A204.1 (cell line): ENCODE measurements at regions not wholly inside any gene's neighbourhood (a gene's known extent, or its start where the extent isn't known, plus 50 kb on each side); places are given as distances from the start of the nearest gene placed in this dataset.

Experiments used
- FAIRE-seq: peaks from 2 replicates; lab custom pipeline; 2012; peaks lifted over from hg19 to GRCh38; lab: Jason Lieb, UNC

- FAIRE-seq, result no peak
Observed at GRCh38 chr14:58846682-58847465, 209.1 kb downstream of the DACT1 start.

DNA sequence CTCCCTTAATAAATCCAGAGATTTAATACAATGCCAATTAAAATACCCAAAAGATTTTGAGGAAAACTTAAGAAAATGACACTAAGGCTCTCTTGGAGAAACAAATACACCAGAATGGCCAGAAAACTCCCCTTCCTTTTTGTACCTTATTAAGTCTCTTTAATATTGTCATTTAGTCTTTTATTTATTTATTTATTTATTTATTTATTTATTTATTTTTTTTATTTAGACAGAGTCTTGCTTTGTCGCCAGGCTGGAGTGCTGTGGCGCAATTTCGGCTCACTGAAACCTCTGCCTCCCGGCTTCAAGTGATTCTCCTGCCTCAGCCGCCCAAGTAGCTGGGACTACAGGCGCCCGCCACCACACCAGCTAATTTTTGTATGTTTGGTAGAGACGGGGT lies 210.6 kb downstream of the DACT1 start:
- no peak for FAIRE-seq

- no peak for FAIRE-seq
Observed at GRCh38 chr14:58849601-58850000, 211.8 kb downstream of the DACT1 start.

- FAIRE-seq, result no peak
Observed at GRCh38 chr14:58850011-58850410, 212.2 kb downstream of the DACT1 start.

DNA sequence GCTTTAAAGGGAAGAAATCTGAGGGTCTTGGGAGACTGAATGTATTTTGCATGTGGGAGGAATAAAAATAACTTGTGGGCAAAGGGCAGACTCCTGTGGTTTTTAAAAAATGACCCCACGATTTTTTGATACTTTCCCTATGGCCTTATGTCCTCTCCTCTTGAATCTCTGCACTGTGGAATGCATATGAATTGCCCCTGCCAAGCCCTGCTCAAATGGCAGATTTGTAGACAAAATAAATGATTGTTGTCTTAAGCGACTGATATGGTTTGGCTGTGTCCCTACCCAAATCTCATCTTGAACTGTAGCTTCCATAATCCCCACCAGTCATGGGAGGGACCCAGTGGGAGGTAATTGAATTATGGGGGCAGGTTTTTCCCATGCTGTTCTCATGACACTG lies 223.8 kb downstream of the DACT1 start:
- no peak for FAIRE-seq

DNA sequence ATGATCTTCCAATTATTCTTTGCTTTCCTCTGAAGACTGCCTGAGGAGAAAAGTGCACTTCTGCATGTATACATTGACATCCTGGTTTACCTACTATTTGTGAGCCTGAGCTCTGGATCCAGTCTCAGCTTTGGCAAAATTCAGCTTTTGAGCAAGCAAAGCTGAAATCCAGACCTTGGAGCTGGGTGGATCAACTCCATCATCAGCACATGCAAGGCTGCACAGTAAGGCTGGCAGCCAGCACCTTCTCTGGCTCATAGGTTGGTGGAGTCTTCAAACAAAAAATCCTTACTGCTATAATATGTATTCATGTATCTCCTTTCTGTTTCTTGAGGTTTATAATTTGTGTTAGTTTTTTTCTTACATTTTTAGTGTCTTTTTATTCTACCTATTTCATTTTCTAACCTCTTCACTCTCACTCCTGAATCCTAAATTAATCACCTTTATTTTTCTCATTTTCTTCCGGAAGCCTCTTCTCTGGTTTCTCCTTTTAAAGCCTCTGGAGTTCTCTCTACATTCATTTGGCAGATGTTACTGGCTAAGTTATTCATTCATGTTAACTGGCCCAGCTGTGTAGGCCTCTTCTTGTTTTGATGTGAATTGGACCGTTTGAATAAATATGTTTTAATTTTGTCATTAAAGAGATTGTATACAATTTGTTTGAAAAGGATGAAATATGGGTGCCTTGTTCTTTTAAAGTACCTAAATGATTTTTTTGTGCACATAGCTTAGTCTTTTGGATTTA lies 224.8 kb downstream of the DACT1 start:
- FAIRE-seq, result no peak

DNA sequence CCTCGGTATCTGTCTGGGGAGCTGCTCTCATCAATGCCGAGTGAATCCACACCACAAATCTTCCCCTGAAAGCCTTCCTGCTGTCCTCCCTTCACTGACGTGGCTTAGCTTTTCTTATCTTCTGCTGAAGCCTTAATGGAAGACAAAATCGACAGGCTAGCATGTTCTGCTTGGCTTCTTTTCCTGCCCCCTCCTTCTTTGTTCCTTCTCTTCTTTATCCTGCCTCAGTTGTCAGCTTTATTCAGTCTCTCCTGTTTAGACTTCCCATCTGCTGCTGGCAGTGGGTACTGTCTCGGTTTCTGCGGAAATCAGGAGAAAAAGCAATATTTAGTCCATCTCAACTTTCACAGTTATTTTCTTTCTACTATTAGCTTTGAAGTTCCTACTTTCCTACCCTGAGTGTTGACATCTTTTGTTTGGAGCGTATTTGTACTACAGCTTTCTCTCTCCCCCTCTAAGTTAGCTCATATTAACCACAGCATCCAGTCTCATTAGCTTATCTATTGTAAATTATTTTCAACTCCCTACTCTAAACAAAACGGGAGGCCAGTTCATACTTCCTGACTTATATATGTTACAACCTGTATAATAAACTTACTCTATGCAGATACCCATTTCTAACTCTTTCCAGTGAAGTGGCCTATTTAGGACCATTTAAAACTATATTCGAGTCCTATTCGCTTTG lies 226.0 kb downstream of the DACT1 start:
- no peak for FAIRE-seq

DNA sequence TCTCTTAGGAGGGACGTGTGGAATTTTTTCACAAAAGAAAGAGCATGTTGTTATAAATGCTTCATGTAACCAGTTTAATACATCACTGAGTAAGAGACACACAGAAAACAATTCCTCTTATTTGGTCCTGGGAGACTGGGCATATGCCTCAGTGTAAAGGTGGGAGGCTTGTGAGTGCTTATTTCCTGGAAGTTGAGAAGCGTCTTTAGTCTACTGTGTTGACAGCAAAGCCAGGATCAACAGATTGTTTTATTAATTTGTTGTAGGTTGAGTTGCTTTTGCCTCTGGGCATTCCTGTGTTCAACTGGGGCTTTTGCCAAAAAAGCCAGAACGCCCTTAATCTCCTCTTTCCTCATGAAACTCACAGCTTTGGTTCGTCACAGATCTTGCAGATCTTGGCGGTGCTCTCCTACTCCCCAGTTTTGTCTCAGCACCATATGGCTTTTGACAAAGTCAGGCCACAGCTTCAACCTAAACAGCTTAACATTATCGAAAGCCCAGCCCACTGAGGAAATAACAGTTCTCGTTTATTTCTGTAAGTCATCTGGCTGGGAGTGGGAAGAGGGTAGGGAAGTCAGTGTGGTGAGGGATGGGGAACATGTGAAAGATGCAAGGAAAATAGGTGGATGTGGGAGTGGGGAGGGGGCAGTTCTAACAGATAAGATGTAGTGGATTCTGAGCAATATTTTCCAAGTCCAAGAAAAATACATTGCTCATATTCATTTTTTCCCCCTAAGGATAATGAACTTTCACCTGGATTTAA lies 227.2 kb downstream of the DACT1 start:
- FAIRE-seq, result no peak

DNA sequence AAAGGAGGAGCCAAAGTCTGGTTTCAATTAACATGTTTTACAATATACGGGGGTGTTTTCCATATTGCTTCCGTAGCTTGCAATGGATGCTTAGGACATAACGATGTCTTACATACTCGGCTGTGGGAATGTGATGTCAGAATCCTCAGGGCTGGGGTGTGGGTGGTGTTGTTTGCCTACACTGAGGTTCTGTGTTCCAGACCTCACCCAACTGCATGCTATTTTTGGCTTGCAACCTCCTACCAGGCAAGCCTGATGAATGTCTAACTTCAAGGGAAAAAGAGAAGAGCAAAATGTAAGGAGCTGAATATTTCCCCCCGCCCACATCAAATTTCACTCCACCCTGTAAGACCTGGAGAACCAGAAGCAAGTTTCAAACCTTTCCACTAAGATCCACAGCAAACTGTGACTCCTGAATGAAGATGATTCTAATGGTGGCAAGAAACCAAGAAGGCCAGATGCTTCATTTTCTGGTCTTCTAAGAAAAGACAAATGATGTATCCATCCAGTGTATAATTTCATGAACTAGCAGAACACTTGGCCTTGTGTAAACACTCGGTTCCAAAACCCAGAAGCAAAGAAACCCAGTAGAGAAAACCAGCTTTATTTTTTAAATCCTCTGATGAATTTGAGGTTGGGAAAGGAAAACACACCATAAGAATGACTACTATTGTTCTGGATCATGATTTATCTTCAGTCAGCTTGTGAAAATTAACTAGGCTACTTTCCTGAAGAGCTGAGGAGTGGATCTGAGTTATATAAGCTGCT lies 227.9 kb downstream of the DACT1 start:
- FAIRE-seq, result no peak

DNA sequence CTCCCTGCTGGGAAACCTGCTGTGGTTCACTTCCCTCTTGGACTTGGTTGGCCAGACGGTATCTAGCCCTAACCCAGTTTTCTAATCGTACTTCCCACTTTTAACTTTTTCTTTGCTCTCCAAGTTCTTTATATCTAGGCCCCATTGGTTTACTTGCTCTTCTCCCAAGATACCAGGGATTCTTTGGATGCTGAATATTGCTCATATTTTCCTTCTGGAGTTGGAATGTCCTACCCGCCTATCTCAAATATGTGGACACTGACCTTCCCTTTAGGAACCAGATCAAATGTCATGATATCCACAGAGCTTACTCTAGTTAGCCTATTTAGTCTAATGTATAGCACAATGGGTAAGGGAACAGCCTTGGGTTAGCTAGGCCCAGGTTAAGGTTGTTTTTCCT lies 228.6 kb downstream of the DACT1 start:
- no peak for FAIRE-seq

DNA sequence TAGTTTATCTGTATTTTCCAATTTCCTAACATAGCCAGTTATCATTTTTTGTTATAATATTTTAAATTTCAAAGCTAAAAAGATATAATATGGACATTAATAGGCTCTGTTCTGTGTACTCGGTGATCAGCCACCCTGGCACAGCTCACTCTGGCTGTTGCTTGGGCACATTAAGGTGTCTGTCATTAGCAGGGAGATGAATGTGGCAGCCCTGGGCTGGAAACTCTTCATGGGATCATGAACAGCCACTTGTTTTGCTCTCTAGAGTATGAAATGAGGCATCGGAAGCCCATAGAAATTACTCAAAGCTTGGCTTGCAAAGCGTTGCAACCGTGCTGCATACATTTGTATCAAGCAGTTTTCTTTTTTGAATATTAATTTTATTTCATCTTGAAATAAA lies 233.2 kb downstream of the DACT1 start:
- no peak for FAIRE-seq

DNA sequence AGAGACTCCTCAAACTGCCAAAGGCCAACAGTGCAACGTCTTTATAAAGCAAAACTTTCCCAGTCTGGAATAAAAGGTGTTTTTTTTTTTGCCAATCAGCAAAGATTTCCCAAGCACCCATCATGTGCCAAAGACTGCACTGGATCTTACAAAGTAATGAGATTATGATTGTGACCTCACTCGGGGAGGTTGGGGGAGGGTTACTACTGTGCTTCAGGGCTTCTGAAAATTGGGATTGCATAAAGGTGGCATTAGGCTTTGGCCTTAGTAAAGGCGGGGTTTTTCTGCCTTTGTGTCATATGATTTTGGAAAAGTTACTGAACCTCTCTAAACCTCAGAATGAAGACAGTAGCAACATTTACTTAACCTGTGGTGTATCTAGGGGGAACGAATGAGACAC lies 233.8 kb downstream of the DACT1 start:
- FAIRE-seq, result no peak

DNA sequence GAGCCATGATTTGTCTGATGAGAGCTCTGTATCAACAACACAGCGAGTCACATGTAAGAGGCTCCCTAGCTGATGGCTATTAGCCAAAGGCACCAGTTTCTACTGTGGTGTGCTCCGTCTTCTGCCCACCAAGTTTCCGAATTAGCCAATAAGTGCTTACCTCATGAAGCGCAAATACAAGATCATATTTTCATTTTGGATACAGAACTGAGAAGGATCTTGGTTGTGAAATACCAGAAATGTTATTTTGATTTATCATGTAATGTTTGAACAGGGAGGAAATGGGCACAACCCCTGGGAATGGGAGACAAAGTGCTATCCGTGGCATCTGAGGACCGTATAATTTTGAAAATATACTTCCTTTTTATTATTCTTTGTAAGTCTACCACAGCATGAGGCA lies 234.3 kb downstream of the DACT1 start:
- FAIRE-seq, result no peak

DNA sequence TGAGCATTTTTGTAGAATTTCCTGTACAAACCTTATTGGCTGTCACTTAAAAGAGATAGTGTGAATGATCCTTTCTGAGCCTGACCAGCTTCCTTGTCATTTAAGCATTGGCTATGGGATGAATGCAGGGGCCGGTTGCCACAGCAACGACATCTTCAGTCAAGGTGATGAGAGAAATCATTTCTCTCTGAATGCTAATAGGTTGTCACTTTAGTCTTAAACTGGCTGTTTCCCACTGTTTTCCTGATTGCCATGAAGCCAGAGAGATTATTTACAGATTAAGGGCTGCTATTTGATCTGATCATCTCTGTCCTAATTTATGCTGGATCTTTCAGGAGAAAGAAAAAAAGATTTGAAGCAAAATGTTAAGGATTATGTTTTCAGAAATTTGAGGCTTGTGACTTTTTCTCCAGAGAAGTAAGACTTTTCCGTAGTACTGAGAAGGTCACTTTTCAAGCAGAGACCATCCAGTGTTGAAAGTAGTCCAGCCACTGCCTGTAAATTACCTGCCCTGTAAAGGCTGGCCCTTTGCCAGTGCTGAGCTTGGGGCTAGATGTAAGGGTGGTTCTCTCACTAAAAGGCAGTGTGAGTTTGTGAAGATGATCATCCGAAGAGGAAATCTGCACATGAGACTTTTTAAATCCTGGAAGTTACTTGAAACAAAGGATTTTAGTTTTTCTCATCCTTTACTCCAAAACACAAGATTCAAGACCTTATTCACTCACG lies 235.6 kb downstream of the DACT1 start:
- no peak for FAIRE-seq

GRCh38 chr14:58875613-58876012 lies 237.9 kb downstream of the DACT1 start:
- FAIRE-seq, result no peak

GRCh38 chr14:58876608-58877007 lies 238.8 kb downstream of the DACT1 start:
- FAIRE-seq, result no peak

- FAIRE-seq, result no peak
Observed at GRCh38 chr14:58878439-58879139, 240.8 kb downstream of the DACT1 start.

DNA sequence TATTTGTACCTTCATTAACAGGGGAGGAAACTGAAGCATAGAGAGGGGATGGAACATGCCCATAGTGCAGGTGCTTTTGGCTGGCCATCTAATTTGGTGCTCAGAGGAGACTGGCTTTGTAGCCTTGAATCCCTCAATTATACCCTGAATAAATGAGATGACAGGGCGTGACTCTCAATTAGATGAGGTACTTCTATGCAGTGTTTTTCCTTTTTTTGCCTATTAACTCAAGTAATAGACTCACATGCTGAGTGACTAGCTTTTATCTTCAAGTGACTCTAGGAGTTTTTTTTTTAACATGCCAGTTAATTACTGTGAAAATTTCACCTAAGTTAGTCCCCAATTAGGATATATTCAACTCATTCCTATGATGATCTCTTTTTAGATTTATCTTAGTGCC lies 243.7 kb downstream of the DACT1 start:
- FAIRE-seq, result no peak

DNA sequence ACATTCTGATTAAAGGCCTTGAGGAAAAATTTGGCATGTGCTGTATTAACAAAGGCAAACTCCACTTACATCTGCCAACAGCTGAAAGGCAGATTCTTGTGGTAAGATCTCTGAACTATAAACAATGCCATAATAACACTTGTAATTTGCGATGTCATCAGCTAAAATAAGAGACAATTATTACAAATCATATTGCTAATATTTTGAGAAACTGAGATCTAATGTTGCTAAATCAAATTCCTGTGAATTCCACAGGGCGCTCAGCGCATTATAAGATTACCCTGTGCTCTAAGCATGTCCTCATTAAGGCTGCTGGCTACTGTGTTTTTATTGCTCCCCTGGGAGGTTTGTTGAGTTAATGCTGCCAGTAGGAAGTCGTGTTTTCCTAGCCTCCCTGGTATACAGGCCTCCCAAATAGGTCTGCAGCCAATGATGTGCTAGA lies 244.8 kb downstream of the DACT1 start:
- FAIRE-seq, result no peak

DNA sequence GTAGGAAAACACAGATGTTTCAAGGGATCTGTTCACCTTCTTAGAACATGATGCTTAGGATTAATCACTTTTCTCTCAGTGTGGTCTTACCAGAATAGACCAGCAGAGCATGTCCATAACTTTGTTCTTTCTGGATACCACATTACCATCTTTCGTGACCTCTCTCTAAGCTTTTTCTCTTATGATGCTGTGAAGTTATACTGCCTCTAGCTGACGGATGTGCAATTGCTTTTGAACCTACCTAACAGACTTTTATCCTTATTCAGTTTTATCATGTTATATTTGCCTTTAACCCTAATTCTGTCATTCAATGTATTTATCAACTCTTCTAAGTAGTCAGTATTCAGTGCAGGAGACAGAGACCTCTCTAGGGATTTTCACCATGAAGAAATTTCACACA lies 246.7 kb downstream of the DACT1 start:
- no peak for FAIRE-seq
